Upper lobe of left lung (tissue), 6 donors: ENCODE measurements at regions not wholly inside any gene's neighbourhood (a gene's known extent, or its start where the extent isn't known, plus 50 kb on each side); places are given as distances from the start of the nearest gene placed in this dataset.

ENCODE experiments used
- ATAC-seq, 2 donors: fragments of 200-7000 bp; cut with Tn5 transposase; one replicate each; pipeline ENCODE4 v1.9.1; 2022; ENCODE audit warnings: mild to moderate bottlenecking in 2 of 2, moderate library complexity in 2 of 2; ENCODE audit not compliant: low FRiP score in 2 of 2
- DNase-seq, 2 donors: peaks; one replicate each; pipeline ENCODE4 v3.0.0-alpha.2; 2019 to 2020
- H3K27ac ChIP-seq, 4 donors: fragments of 200-600 bp; sonication (generic); one replicate each; pipeline ENCODE4 v1.5.1; 2016 to 2019
- H3K27me3 ChIP-seq, 4 donors: fragments of 200-600 bp; sonication (generic); one replicate each; pipeline ENCODE4 v1.5.1; 2017 to 2019
- H3K36me3 ChIP-seq, 4 donors: fragments of 200-600 bp; sonication (generic); one replicate each; pipeline ENCODE4 v1.5.1; 2016 to 2019
- H3K4me1 ChIP-seq, 4 donors: fragments of 200-600 bp; sonication (generic); one replicate each; pipeline ENCODE4 v1.5.1; 2018 to 2019
- H3K4me3 ChIP-seq, 4 donors: fragments of 200-600 bp; sonication (generic); one replicate each; pipeline ENCODE4 v1.5.1; 2017 to 2019; ENCODE audit warnings: mild to moderate bottlenecking in 2 of 4, moderate library complexity in 1 of 4
- H3K9me3 ChIP-seq, 4 donors: fragments of 200-600 bp; sonication (generic); one replicate each; pipeline ENCODE4 v1.5.1; 2018 to 2019
- EP300 ChIP-seq, 4 donors: sonication (generic); formaldehyde crosslinking; IDR thresholded peaks; one replicate each; pipeline ENCODE4 v1.5.1; 2017; ENCODE audit warnings: antibody characterized with exemption in 4 of 4, control low read depth in 2 of 4
- POLR2A ChIP-seq, 4 donors: fragments of 450-650 bp; IDR thresholded peaks; one replicate each; pipeline ENCODE4 v1.5.1; 2016 to 2017; ENCODE audit warnings: antibody characterized with exemption in 4 of 4, mild to moderate bottlenecking in 2 of 4
- POLR2AphosphoS5 ChIP-seq, 2 donors: sonication (generic); formaldehyde crosslinking; IDR thresholded peaks; one replicate each; pipeline ENCODE4 v1.5.1; 2017; ENCODE audit warnings: antibody characterized with exemption in 2 of 2
- WGBS, 2 donors: methylation state at CpG; one replicate each; pipeline ENCODE4 v1.1.5; 2017 to 2018; 5-methylcytosine and 5-hydroxymethylcytosine counted together
- TF ChIP-seq, protein P1 (sequence below), 6 experiments: fragments of 450-650 bp in 4 of 6; fragments of 200-600 bp in 2 of 6; sonication (generic) in 2 of 6; IDR thresholded peaks; one replicate each; pipeline ENCODE4 v1.5.1; 2016 to 2019; ENCODE audit warnings: antibody characterized with exemption in 6 of 6
- donor health status: DM: no; HTN: no; CAD: no; lungs with moderate emphysema.
- donor health status: DM: no; HTN: yes; CAD: no; lungs with severe emphysema.

GRCh38 chr9:31629292-31629691 lies 755.2 kb upstream of the ACO1 start:
- Histone ChIP-seq H3K27me3 (no peaks in the 10 kb centered on the region), H3K4me3 (no peak overlapping the region), H3K9me3 (peaks cover 0 to 4% (median 0%) of the 10 kb centered on the region in 4 donors), H3K36me3 (no peaks in the 10 kb centered on the region), H3K27ac (no peak overlapping the region), H3K4me1 (peaks cover 0 to 5% (median 0%) of the 10 kb centered on the region in 4 donors)
- DNase-seq, result no peak
- no peak for ATAC-seq
- TF ChIP-seq EP300 (IDR thresholded peaks at IDR 0.05) (no peak), POLR2A (IDR thresholded peaks at IDR 0.05) (no peak), POLR2AphosphoS5 (IDR thresholded peaks at IDR 0.05) (no peak)
- TF ChIP-seq, protein P1, sequence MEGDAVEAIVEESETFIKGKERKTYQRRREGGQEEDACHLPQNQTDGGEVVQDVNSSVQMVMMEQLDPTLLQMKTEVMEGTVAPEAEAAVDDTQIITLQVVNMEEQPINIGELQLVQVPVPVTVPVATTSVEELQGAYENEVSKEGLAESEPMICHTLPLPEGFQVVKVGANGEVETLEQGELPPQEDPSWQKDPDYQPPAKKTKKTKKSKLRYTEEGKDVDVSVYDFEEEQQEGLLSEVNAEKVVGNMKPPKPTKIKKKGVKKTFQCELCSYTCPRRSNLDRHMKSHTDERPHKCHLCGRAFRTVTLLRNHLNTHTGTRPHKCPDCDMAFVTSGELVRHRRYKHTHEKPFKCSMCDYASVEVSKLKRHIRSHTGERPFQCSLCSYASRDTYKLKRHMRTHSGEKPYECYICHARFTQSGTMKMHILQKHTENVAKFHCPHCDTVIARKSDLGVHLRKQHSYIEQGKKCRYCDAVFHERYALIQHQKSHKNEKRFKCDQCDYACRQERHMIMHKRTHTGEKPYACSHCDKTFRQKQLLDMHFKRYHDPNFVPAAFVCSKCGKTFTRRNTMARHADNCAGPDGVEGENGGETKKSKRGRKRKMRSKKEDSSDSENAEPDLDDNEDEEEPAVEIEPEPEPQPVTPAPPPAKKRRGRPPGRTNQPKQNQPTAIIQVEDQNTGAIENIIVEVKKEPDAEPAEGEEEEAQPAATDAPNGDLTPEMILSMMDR (IDR thresholded peaks at IDR 0.05), result no peak

- ATAC-seq (no peak), DNase-seq (no peak)
- Histone ChIP-seq H3K27ac (no peak overlapping the region), H3K36me3 (no peaks in the 10 kb centered on the region), H3K4me3 (no peak overlapping the region), H3K4me1 (peaks cover 0 to 5% (median 0%) of the 10 kb centered on the region in 4 donors), H3K27me3 (no peaks in the 10 kb centered on the region), H3K9me3 (no peaks in the 10 kb centered on the region)
- TF ChIP-seq POLR2A (IDR thresholded peaks at IDR 0.05) (no peak), POLR2AphosphoS5 (IDR thresholded peaks at IDR 0.05) (no peak), EP300 (IDR thresholded peaks at IDR 0.05) (no peak)
- TF ChIP-seq, protein P1 (IDR thresholded peaks at IDR 0.05), result no peak
- WGBS, 2 donors, result 81 to 82% methylated on average over 2 of the region's 2 CpGs
These were observed 747.2 kb upstream of the ACO1 start for GRCh38 chr9:31637265-31637664.

DNA sequence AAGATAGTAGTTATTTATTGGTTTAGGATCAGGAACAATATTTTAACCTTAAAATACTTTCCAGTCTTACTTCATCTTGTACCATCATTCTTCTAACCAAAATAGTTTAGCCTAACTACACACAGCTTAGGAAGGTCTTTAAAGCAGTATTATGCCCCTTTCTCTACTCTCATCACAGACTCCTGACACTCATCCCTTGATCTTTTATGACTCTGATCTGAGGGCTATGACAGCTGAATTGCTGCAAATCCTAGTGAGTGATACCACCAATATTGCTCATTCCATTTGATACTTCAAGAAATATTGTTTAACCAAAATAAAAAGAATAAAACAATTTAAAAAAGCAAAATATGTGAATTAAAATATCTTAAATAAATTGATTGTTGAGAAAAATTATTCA lies 746.6 kb upstream of the ACO1 start:
- Histone ChIP-seq H3K36me3 (no peaks in the 10 kb centered on the region), H3K4me1 (peaks cover 0 to 5% (median 0%) of the 10 kb centered on the region in 4 donors), H3K9me3 (no peaks in the 10 kb centered on the region), H3K27ac (no peak overlapping the region), H3K4me3 (no peak overlapping the region), H3K27me3 (no peaks in the 10 kb centered on the region)
- DNase-seq (no peak), ATAC-seq (no peak)
- no peak for TF ChIP-seq EP300 (IDR thresholded peaks at IDR 0.05)
- TF ChIP-seq POLR2AphosphoS5 (IDR thresholded peaks at IDR 0.05), result no peak
- TF ChIP-seq POLR2A (IDR thresholded peaks at IDR 0.05), result no peak
- TF ChIP-seq, protein P1 (IDR thresholded peaks at IDR 0.05), result no peak

GRCh38 chr9:31639451-31639850 lies 745.0 kb upstream of the ACO1 start:
- Histone ChIP-seq H3K27me3 (no peaks in the 10 kb centered on the region), H3K4me1 (no peaks in the 10 kb centered on the region), H3K9me3 (no peaks in the 10 kb centered on the region), H3K27ac (no peak overlapping the region), H3K36me3 (no peaks in the 10 kb centered on the region), H3K4me3 (no peak overlapping the region)
- ATAC-seq, result no peak
- 91 to 100% methylated on average over 1 of the region's 1 CpG for WGBS, 2 donors
- TF ChIP-seq POLR2A (IDR thresholded peaks at IDR 0.05) (no peak), POLR2AphosphoS5 (IDR thresholded peaks at IDR 0.05) (no peak), EP300 (IDR thresholded peaks at IDR 0.05) (no peak)
- TF ChIP-seq, protein P1 (IDR thresholded peaks at IDR 0.05), result no peak
- DNase-seq, result no peak

- H3K4me1 ChIP-seq, result no peaks in the 10 kb centered on the region
- TF ChIP-seq EP300 (IDR thresholded peaks at IDR 0.05) (no peak), POLR2AphosphoS5 (IDR thresholded peaks at IDR 0.05) (no peak), POLR2A (IDR thresholded peaks at IDR 0.05) (no peak)
- TF ChIP-seq, protein P1 (IDR thresholded peaks at IDR 0.05), result no peak
- ATAC-seq (no peak), DNase-seq (no peak)
- no peaks in the 10 kb centered on the region for H3K27me3 ChIP-seq
- no peak overlapping the region for H3K27ac ChIP-seq
- no peak overlapping the region for H3K4me3 ChIP-seq
- no peaks in the 10 kb centered on the region for H3K36me3 ChIP-seq
- WGBS, 2 donors, result 82 to 84% methylated on average over 3 of the region's 3 CpGs
- no peaks in the 10 kb centered on the region for H3K9me3 ChIP-seq
These were observed 715.1 kb upstream of the ACO1 start for GRCh38 chr9:31669311-31669710.
